Mesothelial cell of epicardium (in vitro differentiated cells): ENCODE measurements at regions not wholly inside any gene's neighbourhood (a gene's known extent, or its start where the extent isn't known, plus 50 kb on each side); places are given as distances from the start of the nearest gene placed in this dataset.

Source experiments
- DNase-seq, 2 experiments: peaks; one replicate each; pipeline ENCODE4 v3.0.0; 2021; ENCODE audit warnings: low spot score in 2 of 2; ENCODE audit not compliant: unreplicated experiment in 2 of 2
- H3K27ac Mint-ChIP-seq: 2 replicates; pipeline ENCODE4 v1.8.0; 2021; ENCODE audit warnings: mixed read lengths
- H3K27me3 Mint-ChIP-seq: 2 replicates; pipeline ENCODE4 v1.8.0; 2021; ENCODE audit warnings: low read depth, mixed read lengths
- H3K36me3 Mint-ChIP-seq: 2 replicates; pipeline ENCODE4 v1.8.0; 2021; ENCODE audit warnings: mixed read lengths
- H3K4me1 Mint-ChIP-seq: 2 replicates; pipeline ENCODE4 v1.8.0; 2021; ENCODE audit warnings: mixed read lengths
- H3K4me3 Mint-ChIP-seq: 2 replicates; pipeline ENCODE4 v1.8.0; 2021; ENCODE audit warnings: mild to moderate bottlenecking, moderate library complexity, mixed read lengths
- H3K9me3 Mint-ChIP-seq: 2 replicates; pipeline ENCODE4 v1.8.0; 2021; ENCODE audit warnings: mixed read lengths
- CTCF ChIP-seq: fragments of 200-600 bp; sonication (generic); IDR thresholded peaks from one replicate; pipeline ENCODE4 v1.5.0; 2021; ENCODE audit warnings: antibody characterized with exemption; ENCODE audit not compliant: unreplicated experiment

DNA sequence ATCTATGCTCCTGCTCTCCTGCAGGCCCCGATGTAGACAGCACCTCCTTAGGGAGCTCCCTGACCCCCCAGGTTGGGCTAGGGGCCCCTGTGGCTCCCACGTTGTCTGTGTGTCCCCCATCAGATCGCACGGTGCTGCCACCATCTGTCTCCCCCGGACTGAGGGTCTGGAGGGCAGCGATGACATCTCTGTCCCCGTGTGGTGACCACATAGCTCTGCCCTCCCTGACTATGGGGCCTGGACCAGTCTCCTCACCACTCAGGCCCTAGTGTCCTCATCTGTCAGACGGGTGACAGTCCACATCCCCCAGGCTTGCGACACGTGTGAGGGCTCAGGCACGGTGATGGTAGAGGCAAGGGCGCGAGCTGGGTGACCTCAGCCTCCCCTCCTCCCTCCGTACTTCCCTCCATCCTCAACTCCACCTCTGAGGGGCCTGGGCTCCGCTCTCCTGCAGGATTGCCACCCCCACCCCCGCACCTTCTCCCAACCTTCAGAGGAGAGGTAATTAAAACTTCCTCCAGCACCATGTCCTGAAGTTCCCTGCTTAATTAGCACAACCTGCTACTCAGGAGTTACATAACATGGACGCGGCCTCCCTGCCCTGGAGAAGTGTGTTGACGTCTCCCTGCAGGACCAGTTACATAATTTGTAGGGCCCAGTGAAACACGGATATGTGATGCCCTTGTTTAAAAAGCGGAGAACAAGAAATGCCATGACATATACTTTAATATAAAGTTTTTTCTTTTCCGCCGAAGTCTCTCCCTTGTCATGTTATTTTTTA lies 288.2 kb downstream of the PTPRU start:
- Mint-ChIP-seq H3K36me3 (no peaks in the 10 kb centered on the region), H3K27ac (no peak overlapping the region), H3K4me1 (no peaks in the 10 kb centered on the region), H3K27me3 (peaks cover 60% of the 10 kb centered on the region), H3K9me3 (peaks cover 10% of the 10 kb centered on the region), H3K4me3 (no peak overlapping the region)
- no peak for TF ChIP-seq CTCF
- peak; percentile 6 to 28 for DNase-seq

GRCh38 chr1:29523576-29523975 lies 287.3 kb downstream of the PTPRU start:
- TF ChIP-seq CTCF = no peak
- peaks cover under 1% of the 10 kb centered on the region for H3K9me3 Mint-ChIP-seq
- peak in 1 of 2 experiments; percentile 30 for DNase-seq

DNA sequence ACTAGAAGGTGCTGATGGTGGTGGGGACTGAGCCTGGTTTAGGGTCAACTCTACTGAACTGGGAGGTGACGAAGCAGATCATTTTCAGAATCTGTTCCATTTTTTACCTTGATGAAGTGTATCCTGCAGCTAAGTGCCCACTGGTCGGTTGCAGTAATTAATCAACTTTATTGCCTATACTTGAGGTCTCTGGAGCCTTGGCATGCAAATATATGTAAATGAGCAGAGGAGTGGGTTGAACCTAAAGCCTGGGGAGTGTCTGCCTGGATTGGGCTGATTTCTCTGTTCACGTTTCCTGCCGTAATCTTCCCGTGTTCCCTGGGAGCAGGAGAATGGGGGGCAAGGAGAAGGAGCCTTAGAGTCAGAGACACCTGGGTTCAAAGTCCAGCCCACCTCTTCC lies 286.8 kb downstream of the PTPRU start:
- Mint-ChIP-seq H3K9me3 (no peaks in the 10 kb centered on the region), H3K36me3 (no peaks in the 10 kb centered on the region), H3K4me3 (no peak overlapping the region), H3K27me3 (peaks cover 70% of the 10 kb centered on the region), H3K27ac (no peak overlapping the region), H3K4me1 (no peaks in the 10 kb centered on the region)
- no peak for TF ChIP-seq CTCF
- DNase-seq = peak in 1 of 2 experiments; percentile 22

More at GRCh38 chr1:29523576-29523975, 287.3 kb downstream of the PTPRU start:
- no peaks in the 10 kb centered on the region for H3K36me3 Mint-ChIP-seq
- H3K4me1 Mint-ChIP-seq = no peaks in the 10 kb centered on the region
- H3K4me3 Mint-ChIP-seq = no peak overlapping the region
- no peak overlapping the region for H3K27ac Mint-ChIP-seq
- H3K27me3 Mint-ChIP-seq = peaks cover 66% of the 10 kb centered on the region

GRCh38 chr1:29521811-29522580 lies 285.7 kb downstream of the PTPRU start:
- H3K27ac Mint-ChIP-seq = no peak overlapping the region
- peak; percentile 16 to 29 for DNase-seq
- H3K4me1 Mint-ChIP-seq = no peaks in the 10 kb centered on the region
- H3K27me3 Mint-ChIP-seq = peaks cover 71% of the 10 kb centered on the region
- no peak for TF ChIP-seq CTCF
- no peaks in the 10 kb centered on the region for H3K36me3 Mint-ChIP-seq
- H3K4me3 Mint-ChIP-seq = no peak overlapping the region
- no peaks in the 10 kb centered on the region for H3K9me3 Mint-ChIP-seq

DNA sequence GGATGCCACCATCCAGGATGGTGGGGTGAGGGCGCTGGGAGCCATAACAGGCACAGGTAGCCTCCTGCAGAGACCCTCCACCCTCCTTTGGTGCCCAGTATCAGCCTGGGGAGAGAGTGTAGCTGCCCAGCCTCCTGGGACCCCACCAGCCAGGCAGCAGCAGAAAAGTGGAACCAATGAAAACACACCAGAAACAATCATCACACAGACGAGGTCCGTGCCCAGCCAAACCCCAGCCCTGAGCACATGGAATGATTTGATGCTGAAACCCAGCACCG lies 285.1 kb downstream of the PTPRU start:
- TF ChIP-seq CTCF = no peak
- peaks cover 70% of the 10 kb centered on the region for H3K27me3 Mint-ChIP-seq
- no peaks in the 10 kb centered on the region for H3K9me3 Mint-ChIP-seq
- no peaks in the 10 kb centered on the region for H3K4me1 Mint-ChIP-seq
- H3K4me3 Mint-ChIP-seq = no peak overlapping the region
- H3K36me3 Mint-ChIP-seq = no peaks in the 10 kb centered on the region
- DNase-seq = peak; percentile 3 to 19
- H3K27ac Mint-ChIP-seq = no peak overlapping the region
